ENCODE measurements at regions not wholly inside any gene's neighbourhood (a gene's known extent, or its start where the extent isn't known, plus 50 kb on each side); places are given as distances from the start of the nearest gene placed in this dataset.

DNA sequence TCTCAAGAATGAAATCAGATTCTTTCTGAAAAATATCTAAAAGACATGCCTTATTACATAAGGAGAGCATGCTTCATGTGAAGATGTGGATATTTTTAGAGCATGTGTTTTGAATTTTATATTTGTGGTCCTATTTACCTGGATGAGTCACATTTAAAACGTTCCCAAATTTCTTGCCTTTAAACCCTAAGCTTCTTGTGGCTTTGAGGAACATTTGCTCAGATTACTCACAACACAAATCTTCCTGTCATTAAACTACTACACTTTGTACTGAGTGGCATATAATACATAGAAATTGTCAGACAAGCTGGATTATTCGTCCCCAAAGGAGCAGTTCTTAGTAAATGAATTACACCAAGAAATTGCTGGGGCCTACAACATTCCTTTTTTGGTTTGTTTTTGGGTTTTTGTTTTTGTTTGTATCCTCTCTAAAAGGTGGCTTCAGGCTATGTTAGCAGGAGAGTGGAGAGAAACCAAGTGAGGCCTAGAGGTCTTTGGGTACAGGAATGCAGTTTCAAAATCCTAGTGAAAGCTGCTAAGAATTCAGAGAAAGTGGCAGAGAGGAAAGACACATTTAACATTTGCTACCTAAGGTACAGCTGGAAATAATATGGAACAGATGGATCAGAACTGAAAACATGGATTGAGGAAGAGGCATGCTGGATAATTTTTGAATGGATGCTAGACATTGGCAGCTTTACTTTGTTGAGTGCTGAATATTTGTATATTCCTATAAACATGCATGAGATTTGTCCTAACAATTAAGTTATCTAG lies 128.1 kb downstream of the RPL22L1 start:
- TF ChIP-seq, protein P1, sequence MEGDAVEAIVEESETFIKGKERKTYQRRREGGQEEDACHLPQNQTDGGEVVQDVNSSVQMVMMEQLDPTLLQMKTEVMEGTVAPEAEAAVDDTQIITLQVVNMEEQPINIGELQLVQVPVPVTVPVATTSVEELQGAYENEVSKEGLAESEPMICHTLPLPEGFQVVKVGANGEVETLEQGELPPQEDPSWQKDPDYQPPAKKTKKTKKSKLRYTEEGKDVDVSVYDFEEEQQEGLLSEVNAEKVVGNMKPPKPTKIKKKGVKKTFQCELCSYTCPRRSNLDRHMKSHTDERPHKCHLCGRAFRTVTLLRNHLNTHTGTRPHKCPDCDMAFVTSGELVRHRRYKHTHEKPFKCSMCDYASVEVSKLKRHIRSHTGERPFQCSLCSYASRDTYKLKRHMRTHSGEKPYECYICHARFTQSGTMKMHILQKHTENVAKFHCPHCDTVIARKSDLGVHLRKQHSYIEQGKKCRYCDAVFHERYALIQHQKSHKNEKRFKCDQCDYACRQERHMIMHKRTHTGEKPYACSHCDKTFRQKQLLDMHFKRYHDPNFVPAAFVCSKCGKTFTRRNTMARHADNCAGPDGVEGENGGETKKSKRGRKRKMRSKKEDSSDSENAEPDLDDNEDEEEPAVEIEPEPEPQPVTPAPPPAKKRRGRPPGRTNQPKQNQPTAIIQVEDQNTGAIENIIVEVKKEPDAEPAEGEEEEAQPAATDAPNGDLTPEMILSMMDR (conservative IDR thresholded peaks at IDR 0.05 in 1 of 2, IDR thresholded peaks at IDR 0.05 in 1 of 2; ENCODE audit: low read depth in 1 of 2, low read length in 2 of 2) = no peak
- no peak for TF ChIP-seq EZH2 (IDR thresholded peaks at IDR 0.05; ENCODE audit: low read length, missing control alignments)
